NCI-H2107 treated with DMSO at 0.1 percent for 48 hours (cell line): ENCODE measurements at regions not wholly inside any gene's neighbourhood (a gene's known extent, or its start where the extent isn't known, plus 50 kb on each side); places are given as distances from the start of the nearest gene placed in this dataset.
"Not testable (repeated sequence)": the region's sequence is repeated elsewhere in the genome, so short reads cannot be mapped to it uniquely, and the experiment has no call there.

Source experiments
- DNase-seq: peaks from one replicate; lab custom pipeline; 2025; ENCODE audit not compliant: unreplicated experiment; lab: John Stamatoyannopoulos, UW

- no peak for DNase-seq
These were observed 174.2 kb upstream of the ARHGAP20 start for GRCh38 chr11:110886288-110886970.

- no peak for DNase-seq
These were observed 171.0 kb upstream of the ARHGAP20 start for GRCh38 chr11:110883256-110883655.

- DNase-seq: no peak
These were observed 166.3 kb upstream of the ARHGAP20 start for GRCh38 chr11:110878513-110878912.

- no peak for DNase-seq
These were observed 162.3 kb upstream of the ARHGAP20 start for GRCh38 chr11:110874437-110875030.

- no peak for DNase-seq
These were observed 161.7 kb upstream of the ARHGAP20 start for GRCh38 chr11:110873975-110874374.

GRCh38 chr11:110870816-110871522, 158.7 kb upstream of the ARHGAP20 start:
- DNase-seq: no peak

GRCh38 chr11:110867951-110868350, 155.7 kb upstream of the ARHGAP20 start:
- no peak for DNase-seq

- DNase-seq: no peak
These were observed 153.8 kb upstream of the ARHGAP20 start for GRCh38 chr11:110866081-110866480.

- no peak for DNase-seq
These were observed 150.2 kb upstream of the ARHGAP20 start for GRCh38 chr11:110862407-110862806.

- no peak for DNase-seq
These were observed 148.2 kb upstream of the ARHGAP20 start for GRCh38 chr11:110860461-110860860.

- no peak for DNase-seq
These were observed 147.8 kb upstream of the ARHGAP20 start for GRCh38 chr11:110859998-110860397.

- no peak for DNase-seq
These were observed 147.1 kb upstream of the ARHGAP20 start for GRCh38 chr11:110859240-110859840.

GRCh38 chr11:110858547-110858921, 146.3 kb upstream of the ARHGAP20 start:
- no peak for DNase-seq

- DNase-seq: no peak
These were observed 145.8 kb upstream of the ARHGAP20 start for GRCh38 chr11:110857892-110858546.

GRCh38 chr11:110856996-110857812, 145.0 kb upstream of the ARHGAP20 start:
- DNase-seq: no peak

GRCh38 chr11:110856340-110856739, 144.1 kb upstream of the ARHGAP20 start:
- no peak for DNase-seq

- DNase-seq: no peak
These were observed 143.0 kb upstream of the ARHGAP20 start for GRCh38 chr11:110855191-110855590.

- no peak for DNase-seq
These were observed 140.8 kb upstream of the ARHGAP20 start for GRCh38 chr11:110852921-110853490.

- no peak for DNase-seq
These were observed 138.6 kb upstream of the ARHGAP20 start for GRCh38 chr11:110850846-110851245.

GRCh38 chr11:110843053-110843452, 130.8 kb upstream of the ARHGAP20 start:
- DNase-seq: not testable (repeated sequence)
